GM18520 (cell line): ENCODE measurements at regions not wholly inside any gene's neighbourhood (a gene's known extent, or its start where the extent isn't known, plus 50 kb on each side); places are given as distances from the start of the nearest gene placed in this dataset.

Source experiments
- ATAC-seq: cut with Tn5 transposase; IDR thresholded peaks from one replicate; pipeline ENCODE4 v1.9.1; 2021; ENCODE audit not compliant: unreplicated experiment

DNA sequence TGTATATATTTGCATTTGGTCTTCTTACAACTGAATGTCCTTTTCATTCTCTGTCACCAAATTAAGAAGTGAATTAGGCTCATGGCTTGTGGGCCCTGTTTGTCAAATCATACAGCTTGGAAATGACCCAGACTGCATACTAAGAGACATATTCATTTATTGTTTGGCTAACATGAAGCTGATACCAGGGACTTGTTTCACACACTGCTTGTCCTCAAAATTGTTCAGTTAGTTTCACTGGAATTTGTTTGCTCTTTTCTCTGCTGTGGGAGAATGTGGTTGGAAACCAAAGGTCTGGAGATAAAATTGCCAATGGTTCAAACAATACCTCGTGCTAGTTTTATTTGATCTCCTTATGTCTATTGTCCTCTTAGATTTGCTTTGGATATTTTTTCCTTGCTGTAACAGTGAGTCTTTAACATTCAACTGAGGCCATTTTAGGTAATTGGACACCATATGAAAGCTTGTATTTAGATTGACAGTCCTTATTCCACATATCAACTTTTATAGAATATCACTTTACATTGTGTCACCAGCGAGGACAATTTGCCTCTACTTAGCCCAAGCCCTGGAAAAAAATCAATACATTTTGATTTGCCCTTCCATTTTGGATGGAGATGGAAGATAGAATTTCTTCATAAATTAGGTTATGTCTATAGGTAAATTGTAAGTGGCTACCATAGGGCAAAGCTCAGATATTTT, 144.3 kb upstream of the MTAP start:
- ATAC-seq, result no peak

DNA sequence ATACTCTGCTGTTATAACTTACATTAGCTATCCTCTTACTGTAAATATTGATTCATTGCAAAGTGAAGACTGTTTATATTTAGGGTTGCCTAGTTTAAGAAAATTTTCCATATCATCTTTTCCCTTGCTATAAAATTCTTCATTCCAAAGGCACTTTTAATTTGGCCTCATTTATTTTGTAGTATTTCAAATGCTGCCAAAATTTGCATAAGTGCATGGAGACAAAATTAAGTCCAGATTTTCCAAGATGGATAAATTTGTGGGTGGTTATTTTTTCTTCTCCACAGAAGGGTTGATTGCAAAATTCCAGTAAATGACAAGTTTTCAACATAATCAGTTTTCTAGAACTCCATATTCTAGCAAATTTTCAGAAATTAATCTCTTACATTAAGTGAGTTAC, 141.5 kb upstream of the MTAP start:
- ATAC-seq, result no peak

DNA sequence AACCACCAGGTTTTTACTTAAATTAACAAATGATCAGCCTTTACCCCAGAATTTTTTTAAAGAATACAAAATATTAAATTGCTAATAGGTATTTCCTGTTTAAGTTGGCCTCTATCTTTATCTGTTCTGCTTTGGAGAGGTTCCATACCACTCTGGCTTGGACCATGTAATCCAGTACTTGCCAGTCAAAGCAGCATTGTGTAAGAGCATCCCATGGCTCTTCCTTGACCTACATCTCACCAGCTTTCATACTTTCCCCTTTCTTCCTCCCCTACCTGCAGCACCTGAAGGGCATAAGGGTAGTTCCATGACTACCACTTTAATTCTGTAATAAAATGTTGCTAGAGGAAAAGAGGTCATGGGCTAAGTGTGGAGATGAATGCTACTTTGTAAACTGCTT, 140.8 kb upstream of the MTAP start:
- no peak for ATAC-seq

DNA sequence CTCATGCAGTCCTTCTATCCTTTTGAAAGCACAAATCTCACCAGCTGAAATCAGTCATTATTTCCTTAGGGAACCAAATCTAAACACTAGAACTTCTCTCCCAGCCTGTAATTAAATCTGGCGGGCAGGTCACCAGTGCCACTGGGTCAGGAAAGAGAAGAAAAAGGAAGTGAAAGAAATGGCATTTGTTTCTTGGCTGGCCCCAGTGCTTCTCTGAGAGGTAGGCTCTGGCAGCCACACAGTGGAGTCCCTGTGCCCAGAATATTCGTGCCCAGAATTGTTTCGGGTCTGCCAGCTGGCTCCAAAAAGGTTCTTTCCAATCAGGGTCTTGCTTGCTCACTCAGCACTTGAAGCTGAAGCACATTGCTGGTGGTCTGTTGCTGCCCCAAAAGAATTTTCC, 133.9 kb upstream of the MTAP start:
- ATAC-seq, result no peak

DNA sequence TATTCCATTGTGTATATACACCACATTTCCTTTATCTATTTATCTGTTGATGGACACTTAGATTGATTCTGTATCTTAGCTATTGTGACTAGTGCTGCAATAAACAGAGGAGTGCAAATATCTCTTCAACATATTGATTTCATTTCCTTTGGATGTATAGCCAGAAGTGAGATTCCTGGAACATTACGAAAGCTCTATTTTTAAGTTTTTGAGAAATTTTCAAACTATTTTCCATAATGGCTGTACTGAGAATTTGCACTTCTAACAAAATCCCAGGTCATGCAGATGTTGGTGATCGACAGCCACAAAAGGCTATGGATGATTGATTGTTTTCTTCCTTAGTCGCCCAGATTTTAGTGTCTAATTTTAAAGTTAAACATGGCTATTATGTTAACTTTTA, 132.7 kb upstream of the MTAP start:
- no peak for ATAC-seq

DNA sequence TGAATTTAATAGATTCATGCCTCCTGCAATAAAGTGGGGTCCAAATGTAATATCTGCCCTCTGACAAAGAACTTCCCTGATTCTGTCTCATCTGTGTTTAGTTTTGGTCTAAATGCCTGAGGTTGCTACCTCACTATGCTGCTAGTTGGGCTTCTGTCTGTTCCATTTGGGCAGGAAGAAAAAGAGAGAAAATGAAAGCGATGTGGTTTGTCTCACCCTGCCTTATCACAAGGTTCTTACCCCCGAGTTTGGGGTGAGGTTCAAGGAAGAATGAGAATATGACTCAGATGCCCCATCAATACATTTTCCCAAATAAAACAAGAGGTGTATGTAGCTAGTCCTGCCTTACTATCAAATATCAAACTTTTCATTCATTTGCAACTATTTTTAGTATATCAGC, 132.1 kb upstream of the MTAP start:
- ATAC-seq, result no peak

DNA sequence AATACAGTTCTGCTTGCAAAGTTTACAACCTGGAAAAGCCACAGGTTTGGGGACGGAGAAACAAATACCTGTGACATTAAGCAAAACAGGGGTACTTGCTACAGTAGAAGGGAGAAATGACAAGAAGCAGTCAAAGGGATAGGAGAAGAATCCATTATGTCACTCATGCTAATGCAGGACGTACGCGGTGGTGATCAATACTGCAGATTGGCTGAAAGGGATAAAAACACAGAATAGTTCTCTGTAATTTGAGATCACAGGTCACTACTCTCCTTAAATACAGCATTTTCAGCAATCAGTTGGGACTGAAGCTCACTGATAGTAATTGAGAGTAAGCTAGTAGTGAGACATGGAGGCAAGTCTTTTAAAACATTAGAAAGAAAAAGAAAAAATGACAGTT, 130.3 kb upstream of the MTAP start:
- ATAC-seq, result no peak

DNA sequence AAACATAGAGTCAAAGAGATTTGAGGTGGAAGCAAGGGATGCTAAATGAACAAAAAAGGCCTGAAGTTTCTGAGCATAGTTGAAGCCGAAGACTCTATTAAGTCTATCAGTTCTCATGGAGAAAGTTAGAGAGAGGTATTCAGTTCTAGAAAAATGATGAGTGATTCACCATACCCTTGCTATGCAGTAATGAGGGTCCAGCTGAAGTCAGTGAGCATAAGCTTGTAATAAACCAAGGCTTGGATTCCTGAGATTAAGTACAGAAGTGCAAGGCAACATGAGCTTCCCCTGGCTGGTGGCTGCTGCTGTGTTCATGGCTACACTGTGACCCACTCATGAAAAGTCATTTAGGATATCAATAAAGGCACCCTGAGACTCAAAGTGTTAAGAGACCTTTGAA, 129.7 kb upstream of the MTAP start:
- ATAC-seq, result no peak

DNA sequence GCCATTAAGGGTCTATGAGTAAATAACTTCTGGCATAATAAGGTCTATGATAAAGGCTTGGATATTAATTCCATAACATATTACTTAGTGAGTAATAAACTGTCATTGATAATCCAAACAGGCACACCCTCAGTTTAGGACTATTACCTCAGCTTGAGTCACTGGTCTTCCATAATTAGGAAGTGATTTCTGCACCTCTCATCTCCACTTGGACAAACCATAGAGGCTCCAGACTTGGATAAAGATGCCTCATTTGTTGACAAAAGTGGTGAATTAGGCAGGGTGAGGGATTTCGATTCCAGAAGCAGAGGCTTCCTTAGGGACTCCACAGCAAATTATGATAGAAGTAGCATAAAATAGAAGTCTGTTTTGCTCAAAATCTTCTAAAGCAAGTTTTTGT, 127.5 kb upstream of the MTAP start:
- no peak for ATAC-seq

DNA sequence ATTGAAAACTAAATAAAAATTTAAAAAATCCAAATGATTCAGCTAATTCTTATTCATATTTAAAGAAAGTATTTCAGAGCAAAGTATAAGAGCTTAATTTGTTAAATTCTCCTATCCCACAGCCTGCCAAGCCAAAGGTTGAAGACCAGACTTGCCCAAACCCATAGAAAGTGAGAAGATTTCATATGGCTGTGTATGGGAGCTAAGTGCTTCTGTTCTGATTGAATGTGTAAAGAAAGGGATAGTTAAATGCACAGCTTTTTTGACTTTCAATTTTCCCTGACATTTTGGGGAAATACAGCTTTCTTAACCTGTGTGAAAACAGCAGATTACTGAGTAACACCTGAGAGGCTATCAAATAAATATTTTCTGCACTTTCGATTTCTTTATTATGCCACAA, 125.0 kb upstream of the MTAP start:
- ATAC-seq, result no peak

DNA sequence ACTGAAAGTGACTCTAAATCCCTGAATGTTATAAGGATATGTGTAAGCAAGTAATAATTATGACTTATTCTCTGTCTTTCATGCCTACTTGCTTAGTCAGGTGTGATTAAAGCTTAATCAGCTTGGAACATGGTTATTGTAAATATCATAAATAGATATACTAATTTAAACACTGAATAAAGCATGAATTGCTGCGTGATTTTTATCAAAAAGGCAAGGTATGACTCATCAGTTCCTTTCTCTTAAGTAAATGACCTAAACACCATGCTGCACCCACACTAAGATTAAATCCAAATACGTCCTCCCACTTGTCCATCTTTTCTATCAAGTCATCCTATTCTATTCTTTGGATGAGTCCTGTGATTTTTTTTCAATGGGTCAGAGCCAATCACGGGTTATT, 124.6 kb upstream of the MTAP start:
- ATAC-seq, result no peak

DNA sequence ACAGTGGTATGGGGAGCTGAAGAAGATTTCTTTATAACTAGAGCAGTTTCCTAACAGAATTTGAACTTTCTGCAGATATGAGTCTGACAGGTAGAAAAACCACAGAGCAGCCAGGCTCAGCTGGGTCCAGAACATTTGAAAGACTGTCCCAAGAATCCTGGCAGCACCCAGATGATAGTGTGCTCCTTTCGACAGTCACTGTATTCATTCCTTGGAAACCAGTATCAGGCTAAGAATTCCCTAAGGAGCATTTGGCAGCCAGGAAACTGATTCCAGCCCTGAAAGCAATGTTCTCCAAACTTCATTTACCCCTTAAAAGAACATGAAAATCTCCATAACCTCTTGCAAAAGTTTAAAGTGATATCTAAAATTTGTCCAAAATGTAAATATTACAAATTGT, 123.0 kb upstream of the MTAP start:
- ATAC-seq, result no peak

DNA sequence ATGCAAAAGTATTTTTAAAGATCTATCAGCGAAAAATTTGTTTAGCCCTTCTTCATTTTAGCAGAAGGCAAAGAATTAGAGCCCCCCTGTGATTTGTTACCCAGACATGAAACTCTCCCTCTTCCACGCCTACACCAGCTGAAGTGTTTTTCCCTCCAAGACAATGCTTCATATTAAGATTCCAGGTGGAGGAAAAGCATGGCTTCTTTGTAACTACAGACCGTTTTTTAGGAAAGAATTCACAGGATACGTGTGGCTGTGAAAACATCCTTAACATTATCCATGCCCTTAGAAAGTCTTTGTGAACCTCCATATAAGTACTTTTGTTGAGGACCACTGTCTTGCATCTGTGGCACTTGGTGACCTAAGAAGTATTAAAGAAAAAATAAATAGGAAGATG, 121.8 kb upstream of the MTAP start:
- no peak for ATAC-seq

DNA sequence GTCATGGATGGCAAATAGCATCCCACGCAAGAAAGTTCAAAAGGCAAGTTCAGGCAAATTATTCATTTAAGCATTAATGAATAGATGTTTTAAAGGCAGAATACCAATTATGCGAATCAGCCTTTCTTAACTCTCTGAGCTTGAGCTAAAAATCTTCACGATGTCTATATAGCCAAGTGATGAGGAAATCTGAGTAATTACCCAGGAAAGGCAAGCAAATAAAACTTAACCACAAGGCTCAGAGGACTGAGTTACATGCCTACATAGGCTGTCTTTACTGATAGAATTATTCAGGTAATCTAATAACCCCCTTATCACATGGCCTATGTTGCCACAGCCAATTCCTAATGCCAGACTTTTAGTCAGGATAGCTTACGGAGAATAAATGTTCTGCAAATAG, 120.8 kb upstream of the MTAP start:
- no peak for ATAC-seq

DNA sequence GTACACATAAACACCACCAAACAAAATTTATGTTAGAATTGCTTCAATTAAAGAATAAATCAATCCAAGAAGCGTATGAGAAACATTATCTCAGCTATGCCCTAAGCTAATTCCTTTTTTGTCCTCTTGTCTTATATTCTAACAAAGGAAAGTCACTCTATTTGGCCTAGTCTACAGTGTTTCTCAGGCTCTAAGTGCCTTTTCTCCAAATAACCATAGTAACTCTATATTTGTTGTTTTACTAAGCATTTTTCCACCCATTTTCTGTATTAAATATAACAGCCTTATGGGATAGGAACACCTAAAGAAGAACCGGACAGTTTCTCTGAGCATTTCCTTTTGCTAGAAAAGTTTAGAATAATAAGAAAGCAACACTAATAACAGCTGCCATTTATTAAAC, 120.1 kb upstream of the MTAP start:
- ATAC-seq, result no peak

DNA sequence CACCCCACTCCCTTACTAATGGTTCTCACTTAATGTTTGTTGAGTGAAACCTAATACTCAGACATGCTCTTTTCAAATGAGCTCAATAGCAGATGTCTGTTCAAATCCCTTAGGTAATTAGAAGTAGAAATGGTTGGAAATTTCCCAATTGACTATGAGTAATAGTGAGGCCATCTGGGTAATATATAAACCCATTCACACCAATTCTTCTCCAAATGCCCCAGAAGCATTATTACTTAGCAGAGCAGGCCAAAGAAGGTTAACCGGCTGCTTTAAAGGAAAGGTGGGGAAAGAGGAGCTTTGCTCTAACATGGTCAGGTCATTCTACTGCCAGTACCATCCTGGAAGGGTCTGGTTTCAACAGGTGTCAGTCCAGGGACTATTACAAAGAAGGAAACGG, 119.5 kb upstream of the MTAP start:
- no peak for ATAC-seq

DNA sequence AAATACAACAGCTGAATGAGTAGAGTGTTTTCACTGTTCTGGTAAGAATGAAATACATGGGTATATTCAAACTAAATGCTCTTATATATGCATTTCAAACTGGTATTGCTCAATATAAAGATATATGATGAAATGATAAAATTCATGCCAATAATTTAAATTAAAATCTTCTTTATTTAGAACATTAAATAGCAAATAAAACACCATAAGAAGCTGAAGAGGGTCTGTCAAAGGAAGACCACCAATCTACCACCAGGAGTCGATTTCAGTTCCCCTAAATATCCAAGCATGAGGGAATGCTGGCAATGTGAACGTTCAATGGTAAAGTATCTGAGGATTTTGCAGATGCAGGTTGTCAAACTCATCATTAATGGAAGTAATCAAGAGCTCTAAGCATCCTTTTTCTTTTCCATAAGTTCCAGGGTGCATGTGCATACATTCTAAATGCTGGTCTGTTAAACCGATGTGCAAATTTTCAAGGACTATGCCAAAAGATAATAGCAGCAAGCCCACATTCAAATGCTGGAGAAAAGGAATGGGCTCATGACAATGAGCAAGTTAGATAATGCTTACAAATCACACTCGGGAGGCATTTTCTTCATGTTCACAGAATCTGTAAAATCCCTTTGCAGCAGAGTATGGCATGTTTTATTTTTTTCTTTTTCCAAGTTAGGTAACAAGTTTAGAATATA, 118.8 kb upstream of the MTAP start:
- no peak for ATAC-seq

DNA sequence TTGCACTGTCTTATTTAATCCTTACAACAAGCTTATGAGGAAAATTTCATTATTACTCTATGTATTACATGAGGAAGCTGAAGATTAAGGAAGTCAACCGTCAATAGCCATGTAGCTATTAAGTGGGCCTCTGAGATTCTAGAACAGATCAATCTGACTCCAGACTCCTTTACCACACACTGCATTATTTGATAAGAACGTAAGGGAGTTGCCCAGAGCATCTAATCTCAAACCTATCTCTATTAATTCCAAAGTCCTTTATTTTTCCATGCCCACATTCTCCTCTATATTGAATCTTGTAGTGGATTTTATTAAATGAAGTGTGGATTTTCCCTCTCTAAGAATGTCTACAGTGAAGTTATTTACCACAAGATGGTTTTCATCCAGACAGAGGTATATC, 118.2 kb upstream of the MTAP start:
- ATAC-seq, result no peak

DNA sequence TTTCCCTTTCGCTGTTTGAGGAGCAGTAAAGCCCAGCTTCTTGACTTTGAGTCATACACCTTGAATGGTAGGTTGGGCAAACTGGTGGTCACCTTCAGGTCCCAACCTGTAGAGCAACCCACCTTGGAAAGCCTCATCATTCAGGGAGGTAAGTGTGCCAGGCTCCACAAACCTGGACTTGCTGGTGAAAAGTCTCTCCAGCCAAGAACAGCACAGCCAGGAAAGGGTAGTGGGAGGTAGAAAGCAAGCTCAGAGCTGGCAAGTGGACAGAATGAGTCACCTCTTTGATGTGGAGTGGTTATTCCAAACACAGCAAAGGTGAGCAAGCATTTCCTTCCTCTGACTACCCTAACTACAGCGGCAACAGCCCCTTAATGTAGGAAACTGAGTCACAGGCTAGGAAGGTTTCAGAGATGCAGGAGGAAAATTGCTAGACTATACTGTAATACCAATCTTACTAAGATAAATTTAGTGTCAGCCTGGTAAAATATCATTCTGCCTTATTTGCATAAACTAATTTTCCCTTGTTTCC, 117.5 kb upstream of the MTAP start:
- no peak for ATAC-seq

DNA sequence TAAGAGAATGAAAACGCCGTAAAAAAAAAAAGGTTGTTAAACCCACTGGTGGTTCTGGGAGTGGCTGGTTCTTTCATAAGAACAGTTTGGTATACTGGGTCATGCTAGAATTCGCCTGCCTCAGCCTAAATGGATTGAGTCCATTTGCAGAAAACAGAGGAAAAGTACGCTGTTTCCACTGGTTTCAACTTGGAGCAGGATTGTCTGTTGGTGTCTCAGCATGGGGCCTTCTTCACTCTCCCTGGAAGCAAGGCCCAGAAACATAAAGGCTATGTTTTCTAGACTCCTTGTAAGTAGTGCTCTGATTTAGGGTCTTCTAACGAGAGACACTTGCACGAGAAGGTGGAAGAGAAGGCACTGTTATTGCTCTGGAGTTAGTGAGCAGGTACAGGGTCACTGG, 116.9 kb upstream of the MTAP start:
- no peak for ATAC-seq

DNA sequence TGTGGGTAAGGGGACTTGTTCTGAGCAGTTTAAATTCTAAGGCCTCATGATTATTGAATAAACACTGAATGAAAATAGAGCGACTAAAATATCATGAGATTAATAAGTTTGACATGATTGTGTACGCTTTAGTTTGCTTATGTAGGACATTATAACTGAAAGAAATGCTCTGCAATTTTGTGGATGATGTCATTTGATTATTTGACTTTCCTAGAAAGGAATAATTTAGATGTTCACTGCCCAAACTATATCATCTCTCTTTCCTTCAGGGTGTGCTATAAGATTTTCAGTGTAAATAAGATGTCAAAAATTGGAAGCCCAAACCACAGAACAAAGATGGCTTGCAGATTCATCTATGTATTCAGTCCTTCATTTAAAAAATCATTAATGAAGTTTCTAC, 115.7 kb upstream of the MTAP start:
- no peak for ATAC-seq

DNA sequence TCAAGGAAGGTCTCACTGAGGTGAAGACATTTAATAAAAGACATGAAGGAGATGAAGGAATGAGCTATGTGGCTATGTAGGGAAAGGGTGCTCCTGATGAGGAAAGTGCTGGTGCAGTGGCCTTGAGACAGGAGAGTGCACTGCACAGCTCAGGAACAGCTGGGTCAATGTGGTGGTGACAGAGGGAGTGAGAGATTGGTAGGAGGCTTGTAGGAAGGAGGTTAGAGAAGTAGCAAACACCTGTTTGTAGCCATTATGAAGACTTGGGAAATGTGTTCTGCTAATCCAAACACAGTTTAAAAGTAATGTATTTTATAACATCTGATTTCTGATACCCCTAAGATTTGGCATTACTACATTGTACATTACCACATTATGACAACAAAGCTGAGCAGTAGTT, 115.1 kb upstream of the MTAP start:
- ATAC-seq, result no peak
